ENCODE measurements at regions not wholly inside any gene's neighbourhood (a gene's known extent, or its start where the extent isn't known, plus 50 kb on each side); places are given as distances from the start of the nearest gene placed in this dataset.
A peak's percentile ranks its signal among the peaks of the same experiment; 100 is the strongest.

DNA sequence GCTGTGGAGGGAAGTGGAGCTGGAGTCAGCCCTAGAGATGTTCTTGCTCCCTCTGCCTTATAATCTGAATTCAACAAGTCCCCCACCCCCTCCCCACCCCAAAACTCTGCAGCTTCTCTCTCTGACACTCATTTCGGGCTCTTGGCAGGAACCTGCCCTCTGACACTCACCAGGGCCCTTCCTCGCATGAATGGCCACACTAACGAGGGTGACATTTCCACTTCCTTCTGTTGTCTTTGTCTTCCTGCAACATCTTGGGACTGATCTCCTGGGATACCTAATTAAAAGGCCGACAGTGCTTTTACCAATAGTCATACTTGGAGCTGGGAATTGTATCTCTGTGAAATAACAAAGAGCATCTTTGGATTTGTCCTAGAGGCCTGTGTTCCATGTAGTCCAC is 106.9 kb upstream of the PIRT start:
- no peak overlapping the region for H3K4me3 Mint-ChIP-seq
- H3K27ac Mint-ChIP-seq, result no peak overlapping the region
- no peaks in the 10 kb centered on the region for H3K36me3 Mint-ChIP-seq (ENCODE audit: low read depth)
- peaks cover 7% of the 10 kb centered on the region for H3K9me3 Mint-ChIP-seq
- TF ChIP-seq, protein P1, sequence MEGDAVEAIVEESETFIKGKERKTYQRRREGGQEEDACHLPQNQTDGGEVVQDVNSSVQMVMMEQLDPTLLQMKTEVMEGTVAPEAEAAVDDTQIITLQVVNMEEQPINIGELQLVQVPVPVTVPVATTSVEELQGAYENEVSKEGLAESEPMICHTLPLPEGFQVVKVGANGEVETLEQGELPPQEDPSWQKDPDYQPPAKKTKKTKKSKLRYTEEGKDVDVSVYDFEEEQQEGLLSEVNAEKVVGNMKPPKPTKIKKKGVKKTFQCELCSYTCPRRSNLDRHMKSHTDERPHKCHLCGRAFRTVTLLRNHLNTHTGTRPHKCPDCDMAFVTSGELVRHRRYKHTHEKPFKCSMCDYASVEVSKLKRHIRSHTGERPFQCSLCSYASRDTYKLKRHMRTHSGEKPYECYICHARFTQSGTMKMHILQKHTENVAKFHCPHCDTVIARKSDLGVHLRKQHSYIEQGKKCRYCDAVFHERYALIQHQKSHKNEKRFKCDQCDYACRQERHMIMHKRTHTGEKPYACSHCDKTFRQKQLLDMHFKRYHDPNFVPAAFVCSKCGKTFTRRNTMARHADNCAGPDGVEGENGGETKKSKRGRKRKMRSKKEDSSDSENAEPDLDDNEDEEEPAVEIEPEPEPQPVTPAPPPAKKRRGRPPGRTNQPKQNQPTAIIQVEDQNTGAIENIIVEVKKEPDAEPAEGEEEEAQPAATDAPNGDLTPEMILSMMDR (IDR thresholded peaks at IDR 0.05; ENCODE audit: unreplicated experiment in 3 of 3), result no peak
- no peaks in the 10 kb centered on the region for H3K4me1 Mint-ChIP-seq
- H3K27me3 Mint-ChIP-seq (ENCODE audit: low read depth), result peaks cover 9% of the 10 kb centered on the region

DNA sequence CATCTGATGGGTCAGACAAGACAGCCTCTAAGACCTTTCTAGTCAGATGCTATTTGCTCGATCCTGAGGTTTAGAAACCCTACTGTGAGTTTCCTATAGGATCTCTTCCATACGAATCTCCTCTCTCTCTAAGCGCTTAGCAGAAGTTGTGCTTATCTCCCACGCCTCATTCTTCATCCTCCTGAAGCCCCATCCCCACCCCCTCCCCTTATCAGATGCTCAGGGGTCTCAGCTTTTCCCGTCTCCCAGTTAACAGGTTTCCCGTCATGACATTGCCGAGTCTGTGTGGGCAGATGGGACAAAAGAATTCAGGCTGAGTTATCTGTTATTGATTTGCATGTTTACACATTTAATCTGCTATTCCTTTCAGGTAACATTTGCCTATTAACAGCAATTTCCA is 99.0 kb upstream of the PIRT start:
- peaks cover 11% of the 10 kb centered on the region for H3K4me1 Mint-ChIP-seq
- H3K27me3 Mint-ChIP-seq (ENCODE audit: low read depth), result peaks cover 4% of the 10 kb centered on the region
- TF ChIP-seq, protein P1 (IDR thresholded peaks at IDR 0.05; ENCODE audit: unreplicated experiment in 3 of 3), result no peak
- no peak overlapping the region for H3K27ac Mint-ChIP-seq
- H3K9me3 Mint-ChIP-seq, result no peaks in the 10 kb centered on the region
- H3K36me3 Mint-ChIP-seq (ENCODE audit: low read depth), result no peaks in the 10 kb centered on the region
- no peak overlapping the region for H3K4me3 Mint-ChIP-seq

DNA sequence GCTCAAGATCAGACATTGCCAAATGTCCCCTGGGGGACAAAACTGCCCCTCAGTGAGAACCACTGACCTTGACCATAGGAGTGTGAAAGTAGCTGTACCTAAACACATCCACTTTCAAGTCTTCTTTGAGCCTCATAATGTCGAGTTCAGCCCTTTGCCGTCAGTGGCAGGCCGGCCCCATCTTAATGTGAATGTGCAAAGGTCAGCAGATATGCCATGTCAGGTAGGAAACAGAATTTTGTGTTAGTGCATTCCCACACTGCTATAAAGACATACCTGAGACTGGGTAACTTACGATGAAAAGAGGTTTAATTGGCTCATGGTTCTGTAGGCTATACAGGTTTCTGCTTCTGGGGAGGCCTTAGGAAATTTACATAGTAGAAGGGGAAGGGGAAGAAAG is 95.1 kb upstream of the PIRT start:
- peaks cover 22% of the 10 kb centered on the region for H3K4me1 Mint-ChIP-seq
- H3K9me3 Mint-ChIP-seq, result no peaks in the 10 kb centered on the region
- TF ChIP-seq, protein P1 (IDR thresholded peaks at IDR 0.05; ENCODE audit: unreplicated experiment in 3 of 3), result no peak
- H3K27me3 Mint-ChIP-seq (ENCODE audit: low read depth), result no peaks in the 10 kb centered on the region
- H3K4me3 Mint-ChIP-seq, result no peak overlapping the region
- no peak overlapping the region for H3K27ac Mint-ChIP-seq
- H3K36me3 Mint-ChIP-seq (ENCODE audit: low read depth), result no peaks in the 10 kb centered on the region

DNA sequence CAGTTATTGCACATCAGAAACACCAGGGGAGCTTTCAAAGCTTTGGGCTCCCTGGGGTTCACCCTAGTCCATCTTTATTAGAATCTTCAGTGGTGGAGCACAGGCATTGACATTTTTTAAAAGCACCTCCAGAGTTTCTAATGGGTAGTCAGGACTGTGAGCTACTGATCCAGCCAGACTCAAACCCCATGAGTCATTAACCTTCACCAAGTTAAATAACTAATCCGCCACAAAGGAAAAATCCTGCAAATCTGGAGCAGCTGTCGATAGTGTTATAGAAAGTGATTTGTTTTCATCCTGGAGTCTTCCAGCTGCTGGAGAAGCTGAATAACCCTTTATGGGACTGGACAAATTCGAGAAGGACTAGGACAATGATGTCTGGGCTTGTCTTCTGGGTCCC is 93.2 kb upstream of the PIRT start:
- Mint-ChIP-seq H3K27me3 (ENCODE audit: low read depth) (no peaks in the 10 kb centered on the region), H3K9me3 (no peaks in the 10 kb centered on the region), H3K4me1 (peaks cover 22% of the 10 kb centered on the region), H3K36me3 (ENCODE audit: low read depth) (no peaks in the 10 kb centered on the region), H3K4me3 (no peak overlapping the region), H3K27ac (peak overlapping the region in 1 of 3 experiments; percentile 75)
- TF ChIP-seq, protein P1 (IDR thresholded peaks at IDR 0.05; ENCODE audit: unreplicated experiment in 3 of 3), result no peak

DNA sequence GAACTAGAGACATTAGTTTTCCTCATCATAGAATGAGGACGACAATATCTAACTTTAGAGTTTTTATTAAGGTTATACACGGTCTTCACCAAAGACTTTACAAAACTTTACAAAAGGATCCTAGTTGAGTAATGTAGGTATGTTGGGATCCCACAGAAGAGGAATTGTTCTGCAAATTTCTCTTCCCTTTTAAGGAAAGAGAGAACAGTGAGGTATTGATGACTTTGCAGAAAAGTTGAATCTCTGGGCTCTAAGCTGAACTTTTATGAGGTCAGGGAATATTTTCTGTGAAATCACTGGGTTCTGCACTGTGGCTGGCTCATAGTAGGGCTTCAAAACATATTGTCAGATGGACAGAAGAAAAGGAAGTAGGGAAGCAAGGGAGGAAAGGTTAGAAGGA is 89.8 kb upstream of the PIRT start:
- H3K4me1 Mint-ChIP-seq, result peaks cover 22% of the 10 kb centered on the region
- H3K9me3 Mint-ChIP-seq, result no peaks in the 10 kb centered on the region
- no peaks in the 10 kb centered on the region for H3K27me3 Mint-ChIP-seq (ENCODE audit: low read depth)
- H3K27ac Mint-ChIP-seq, result no peak overlapping the region
- TF ChIP-seq, protein P1 (IDR thresholded peaks at IDR 0.05; ENCODE audit: unreplicated experiment in 3 of 3), result no peak
- no peak overlapping the region for H3K4me3 Mint-ChIP-seq
- H3K36me3 Mint-ChIP-seq (ENCODE audit: low read depth), result no peaks in the 10 kb centered on the region

DNA sequence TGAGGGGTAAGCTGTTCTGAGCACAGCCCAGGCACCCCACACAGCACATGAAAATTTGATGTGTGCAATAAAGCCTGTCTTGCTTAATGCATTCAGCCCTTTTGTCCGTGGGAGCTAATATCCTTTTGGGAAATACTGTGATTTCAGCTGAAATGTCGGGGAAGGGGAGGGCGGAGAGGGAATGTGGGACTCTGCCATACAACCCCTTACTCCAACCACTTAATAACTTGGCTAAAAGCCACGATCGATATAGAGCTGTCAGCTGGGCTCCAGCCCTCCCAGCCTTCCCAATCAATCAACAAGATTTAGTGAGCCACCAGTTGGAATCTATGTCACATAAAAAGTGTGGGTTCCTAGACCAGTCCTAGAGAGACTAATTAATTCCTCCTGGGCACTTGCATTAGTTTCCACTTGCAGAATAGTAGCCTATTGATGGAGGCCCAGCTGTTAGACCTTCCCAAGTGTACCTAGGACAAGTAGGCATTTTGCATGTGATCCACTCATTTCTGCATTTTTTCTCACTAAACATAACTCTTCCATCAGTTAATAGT is 82.7 kb upstream of the PIRT start:
- Mint-ChIP-seq H3K4me3 (no peak overlapping the region), H3K27ac (peak overlapping the region in 1 of 3 experiments; percentile 25), H3K27me3 (ENCODE audit: low read depth) (no peaks in the 10 kb centered on the region), H3K4me1 (peaks cover 10% of the 10 kb centered on the region), H3K36me3 (ENCODE audit: low read depth) (no peaks in the 10 kb centered on the region), H3K9me3 (no peaks in the 10 kb centered on the region)
- TF ChIP-seq, protein P1 (IDR thresholded peaks at IDR 0.05; ENCODE audit: unreplicated experiment in 3 of 3), result no peak
